ENCODE measurements at regions not wholly inside any gene's neighbourhood (a gene's known extent, or its start where the extent isn't known, plus 50 kb on each side); places are given as distances from the start of the nearest gene placed in this dataset.

DNA sequence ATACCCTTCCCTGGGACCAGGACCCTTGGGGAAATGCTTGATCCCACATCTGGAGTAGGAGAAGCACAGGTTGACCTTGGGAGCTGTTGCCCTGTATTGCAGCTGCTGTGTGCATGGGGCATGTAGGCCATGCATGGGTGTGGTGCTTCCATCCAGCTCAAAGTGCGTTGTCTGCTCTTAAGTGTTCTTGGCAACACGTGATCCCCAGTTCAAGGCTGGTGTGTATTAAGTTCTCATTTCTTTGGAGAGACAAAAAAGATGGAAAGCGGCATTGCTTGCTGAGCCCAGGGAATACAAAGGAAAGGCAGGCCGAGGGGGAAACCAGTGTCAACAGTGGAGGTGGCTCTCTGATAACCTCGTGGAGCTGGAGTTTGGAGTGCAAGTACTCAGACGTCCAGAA lies 110.7 kb downstream of the RTP5 start:
- TF ChIP-seq ZC3H10 (CRISPR knock-in tag; IDR thresholded peaks at IDR 0.05) = no peak
- TF ChIP-seq SNAI2 (CRISPR knock-in tag; IDR thresholded peaks at IDR 0.05) = no peak
- TF ChIP-seq, protein P1, sequence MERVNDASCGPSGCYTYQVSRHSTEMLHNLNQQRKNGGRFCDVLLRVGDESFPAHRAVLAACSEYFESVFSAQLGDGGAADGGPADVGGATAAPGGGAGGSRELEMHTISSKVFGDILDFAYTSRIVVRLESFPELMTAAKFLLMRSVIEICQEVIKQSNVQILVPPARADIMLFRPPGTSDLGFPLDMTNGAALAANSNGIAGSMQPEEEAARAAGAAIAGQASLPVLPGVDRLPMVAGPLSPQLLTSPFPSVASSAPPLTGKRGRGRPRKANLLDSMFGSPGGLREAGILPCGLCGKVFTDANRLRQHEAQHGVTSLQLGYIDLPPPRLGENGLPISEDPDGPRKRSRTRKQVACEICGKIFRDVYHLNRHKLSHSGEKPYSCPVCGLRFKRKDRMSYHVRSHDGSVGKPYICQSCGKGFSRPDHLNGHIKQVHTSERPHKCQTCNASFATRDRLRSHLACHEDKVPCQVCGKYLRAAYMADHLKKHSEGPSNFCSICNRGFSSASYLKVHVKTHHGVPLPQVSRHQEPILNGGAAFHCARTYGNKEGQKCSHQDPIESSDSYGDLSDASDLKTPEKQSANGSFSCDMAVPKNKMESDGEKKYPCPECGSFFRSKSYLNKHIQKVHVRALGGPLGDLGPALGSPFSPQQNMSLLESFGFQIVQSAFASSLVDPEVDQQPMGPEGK (CRISPR knock-in tag; IDR thresholded peaks at IDR 0.05; ENCODE audit: borderline replicate concordance) = no peak
- TF ChIP-seq TCF4 (CRISPR knock-in tag; IDR thresholded peaks at IDR 0.05; ENCODE audit: borderline replicate concordance) = no peak

All from SK-N-SH treated with all-trans-retinoic acid at 6 μM for 48 hours (cell line).